WTC11 (cell line): ENCODE measurements at regions not wholly inside any gene's neighbourhood (a gene's known extent, or its start where the extent isn't known, plus 50 kb on each side); places are given as distances from the start of the nearest gene placed in this dataset.

Source experiments
- CTCF ChIP-seq: fragments of 200-600 bp; IDR thresholded peaks from 2 replicates; pipeline ENCODE4 v1.8.0; 2022; ENCODE audit warnings: antibody characterized with exemption
- JUN ChIP-seq: sonication (generic); formaldehyde crosslinking; IDR thresholded peaks from 2 replicates; pipeline ENCODE4 v1.8.0; 2023; ENCODE audit warnings: mild to moderate bottlenecking, missing genetic modification reagents
- MYBL2 ChIP-seq: sonication (generic); formaldehyde crosslinking; IDR thresholded peaks from 2 replicates; pipeline ENCODE4 v1.8.1; 2023; ENCODE audit warnings: mild to moderate bottlenecking, moderate library complexity, missing genetic modification reagents
- NR2C2 ChIP-seq: sonication (generic); formaldehyde crosslinking; IDR thresholded peaks from 2 replicates; pipeline ENCODE4 v1.8.0; 2022; ENCODE audit warnings: mild to moderate bottlenecking, missing genetic modification reagents
- NR3C1 ChIP-seq: sonication (generic); formaldehyde crosslinking; conservative IDR thresholded peaks from 2 replicates; pipeline ENCODE4 v1.8.1; 2023; ENCODE audit warnings: low read depth, mild to moderate bottlenecking, missing genetic modification reagents
- TEAD4 ChIP-seq: sonication (generic); formaldehyde crosslinking; IDR thresholded peaks from 2 replicates; pipeline ENCODE4 v1.8.0; 2022; ENCODE audit warnings: mild to moderate bottlenecking, missing genetic modification reagents
- ZBTB21 ChIP-seq: sonication (generic); formaldehyde crosslinking; IDR thresholded peaks from 2 replicates; pipeline ENCODE4 v1.8.1; 2023; ENCODE audit warnings: mild to moderate bottlenecking, missing genetic modification reagents, borderline replicate concordance
- ZNF121 ChIP-seq: sonication (generic); formaldehyde crosslinking; IDR thresholded peaks from 2 replicates; pipeline ENCODE4 v1.8.0; 2023; ENCODE audit warnings: missing genetic modification reagents

GRCh38 chr14:101457301-101457935 is 103.9 kb upstream of the DIO3 start:
- no peak for TF ChIP-seq CTCF
- TF ChIP-seq MYBL2 (CRISPR knock-in tag): no peak
- no peak for TF ChIP-seq NR2C2
- no peak for TF ChIP-seq ZBTB21 (CRISPR knock-in tag)
- no peak for TF ChIP-seq TEAD4 (CRISPR knock-in tag)
- TF ChIP-seq JUN (CRISPR knock-in tag): no peak
- TF ChIP-seq ZNF121 (CRISPR knock-in tag): no peak
- TF ChIP-seq NR3C1: no peak
